Parathyroid adenoma (tissue), 2 donors: ENCODE measurements at regions not wholly inside any gene's neighbourhood (a gene's known extent, or its start where the extent isn't known, plus 50 kb on each side); places are given as distances from the start of the nearest gene placed in this dataset.

Experiments
- H2AFZ ChIP-seq: fragments of 300-600 bp; sonication (generic); one replicate; pipeline ENCODE4 v1.7.0; 2017; ENCODE audit warnings: antibody characterized with exemption, mild to moderate bottlenecking
- H3K27ac ChIP-seq: fragments of 300-600 bp; sonication (generic); one replicate; pipeline ENCODE4 v1.7.0; 2017
- H3K27me3 ChIP-seq: fragments of 300-600 bp; sonication (generic); one replicate; pipeline ENCODE4 v1.7.0; 2017; ENCODE audit warnings: low read length; ENCODE audit not compliant: control insufficient read depth, insufficient read depth
- H3K36me3 ChIP-seq: fragments of 300-600 bp; sonication (generic); one replicate; pipeline ENCODE4 v1.7.0; 2017; ENCODE audit warnings: low read length; ENCODE audit not compliant: control insufficient read depth, insufficient read depth
- H3K4me1 ChIP-seq: fragments of 300-600 bp; sonication (generic); one replicate; pipeline ENCODE4 v1.7.0; 2017; ENCODE audit warnings: control low read depth
- H3K4me2 ChIP-seq: fragments of 300-600 bp; sonication (generic); one replicate; pipeline ENCODE4 v1.7.0; 2017; ENCODE audit warnings: low read length
- H3K4me3 ChIP-seq: fragments of 300-600 bp; sonication (generic); one replicate; pipeline ENCODE4 v1.7.0; 2017; ENCODE audit warnings: low read depth, low read length
- H3K79me2 ChIP-seq: fragments of 300-600 bp; sonication (generic); one replicate; pipeline ENCODE4 v1.7.0; 2017; ENCODE audit warnings: control low read depth
- H3K9ac ChIP-seq: fragments of 300-600 bp; sonication (generic); one replicate; pipeline ENCODE4 v1.7.0; 2017; ENCODE audit warnings: mild to moderate bottlenecking
- H3K9me3 ChIP-seq: fragments of 300-600 bp; sonication (generic); one replicate; pipeline ENCODE4 v1.7.0; 2017; ENCODE audit warnings: low read length; ENCODE audit not compliant: control insufficient read depth
- CTCF ChIP-seq: fragments of 300-600 bp; sonication (generic); IDR thresholded peaks from one replicate; pipeline ENCODE4 v1.7.0; 2017; ENCODE audit warnings: antibody characterized with exemption, mild to moderate bottlenecking
- donor health status: primary hyperparathyroidism.

- no peak for TF ChIP-seq CTCF
Observed at GRCh38 chr5:102596113-102596512, 97.3 kb upstream of the SLCO6A1 start.

GRCh38 chr5:102596951-102597350, 98.2 kb upstream of the SLCO6A1 start:
- Histone ChIP-seq H3K36me3 (no peaks in the 10 kb centered on the region), H3K4me3 (no peak overlapping the region)
- no peak for TF ChIP-seq CTCF

More at GRCh38 chr5:102596113-102596512, 97.3 kb upstream of the SLCO6A1 start:
- no peaks in the 10 kb centered on the region for H3K27me3 ChIP-seq
- H3K4me2 ChIP-seq: no peak overlapping the region
- H3K9ac ChIP-seq: no peak overlapping the region
- H3K4me3 ChIP-seq: no peak overlapping the region
- H3K9me3 ChIP-seq: no peaks in the 10 kb centered on the region
- no peak overlapping the region for H2AFZ ChIP-seq
- no peaks in the 10 kb centered on the region for H3K79me2 ChIP-seq
- no peak overlapping the region for H3K27ac ChIP-seq
- no peaks in the 10 kb centered on the region for H3K4me1 ChIP-seq
- H3K36me3 ChIP-seq: no peaks in the 10 kb centered on the region

GRCh38 chr5:102599289-102599688, 100.5 kb upstream of the SLCO6A1 start:
- H3K9ac ChIP-seq: no peak overlapping the region
- no peak overlapping the region for H3K4me2 ChIP-seq
- no peak overlapping the region for H2AFZ ChIP-seq
- no peaks in the 10 kb centered on the region for H3K36me3 ChIP-seq
- no peak overlapping the region for H3K4me3 ChIP-seq
- H3K9me3 ChIP-seq: no peaks in the 10 kb centered on the region
- no peak for TF ChIP-seq CTCF
- H3K27me3 ChIP-seq: no peaks in the 10 kb centered on the region
- no peaks in the 10 kb centered on the region for H3K79me2 ChIP-seq
- no peaks in the 10 kb centered on the region for H3K4me1 ChIP-seq
- H3K27ac ChIP-seq: no peak overlapping the region

More at GRCh38 chr5:102596951-102597350, 98.2 kb upstream of the SLCO6A1 start:
- Histone ChIP-seq H3K27me3 (no peaks in the 10 kb centered on the region), H3K4me1 (no peaks in the 10 kb centered on the region), H3K27ac (no peak overlapping the region), H3K9me3 (no peaks in the 10 kb centered on the region), H3K4me2 (no peak overlapping the region), H2AFZ (no peak overlapping the region), H3K79me2 (no peaks in the 10 kb centered on the region), H3K9ac (no peak overlapping the region)

- no peak for TF ChIP-seq CTCF
- H2AFZ ChIP-seq: no peak overlapping the region
- no peaks in the 10 kb centered on the region for H3K4me1 ChIP-seq
- no peak overlapping the region for H3K4me3 ChIP-seq
- no peaks in the 10 kb centered on the region for H3K36me3 ChIP-seq
- no peaks in the 10 kb centered on the region for H3K27me3 ChIP-seq
- no peak overlapping the region for H3K27ac ChIP-seq
- H3K4me2 ChIP-seq: no peak overlapping the region
- no peaks in the 10 kb centered on the region for H3K79me2 ChIP-seq
- no peaks in the 10 kb centered on the region for H3K9me3 ChIP-seq
- no peak overlapping the region for H3K9ac ChIP-seq
Observed at GRCh38 chr5:102600964-102601363, 102.2 kb upstream of the SLCO6A1 start.

GRCh38 chr5:102603670-102604069, 104.9 kb upstream of the SLCO6A1 start:
- no peak overlapping the region for H3K9ac ChIP-seq
- no peaks in the 10 kb centered on the region for H3K9me3 ChIP-seq
- H3K4me1 ChIP-seq: no peaks in the 10 kb centered on the region
- H3K4me2 ChIP-seq: no peak overlapping the region
- TF ChIP-seq CTCF: no peak
- H3K36me3 ChIP-seq: no peaks in the 10 kb centered on the region
- no peak overlapping the region for H2AFZ ChIP-seq
- no peak overlapping the region for H3K4me3 ChIP-seq
- H3K27ac ChIP-seq: no peak overlapping the region
- H3K79me2 ChIP-seq: no peaks in the 10 kb centered on the region
- no peaks in the 10 kb centered on the region for H3K27me3 ChIP-seq
